ENCODE measurements at regions not wholly inside any gene's neighbourhood (a gene's known extent, or its start where the extent isn't known, plus 50 kb on each side); places are given as distances from the start of the nearest gene placed in this dataset.

DNA sequence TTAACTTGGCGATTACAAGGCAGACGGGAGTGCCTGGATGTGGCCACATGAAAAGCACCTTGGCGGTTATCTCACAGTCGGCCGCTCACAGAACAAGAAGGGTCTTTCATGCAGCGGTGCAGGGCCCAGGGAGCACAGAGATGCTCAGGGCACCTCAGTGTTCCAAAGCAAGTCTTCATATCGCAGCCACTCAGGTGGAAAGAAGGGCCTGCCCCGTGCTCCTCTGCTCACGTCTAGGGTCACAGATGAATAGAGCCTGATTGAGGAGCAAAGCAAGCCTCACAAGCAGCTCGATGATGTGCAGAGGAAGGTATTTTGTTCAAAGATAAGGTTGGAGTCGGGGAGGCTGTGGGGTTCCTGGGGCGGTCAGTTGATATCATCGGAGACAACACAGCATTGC, 297.8 kb downstream of the WDR11 start:
- Histone ChIP-seq H3K4me2 (ENCODE audit: low read length) (no peak overlapping the region), H3K4me3 (ENCODE audit: low read depth, low read length, poor library complexity, severe bottlenecking) (no peak overlapping the region), H3K4me1 (ENCODE audit: insufficient read depth, low read length, severe bottlenecking) (no peaks in the 10 kb centered on the region), H2AFZ (ENCODE audit: low read length) (no peak overlapping the region), H3F3A (ENCODE audit: insufficient read depth, low read length) (no peaks in the 10 kb centered on the region), H3K27me3 (ENCODE audit: insufficient read depth, low read length) (no peaks in the 10 kb centered on the region), H3K9ac (ENCODE audit: low read length) (no peak overlapping the region), H3K9me2 (ENCODE audit: low read depth, low read length) (no peaks in the 10 kb centered on the region), H3K27ac (ENCODE audit: low read depth, low read length, poor library complexity, severe bottlenecking) (no peak overlapping the region), H3K36me3 (ENCODE audit: insufficient read depth, low read length) (no peaks in the 10 kb centered on the region), H4K20me1 (ENCODE audit: insufficient read depth, low read length) (no peaks in the 10 kb centered on the region), H3K9me3 (ENCODE audit: low read length) (no peaks in the 10 kb centered on the region), H3K79me2 (ENCODE audit: insufficient read depth, low read length) (no peaks in the 10 kb centered on the region)
- TF ChIP-seq, protein P1, sequence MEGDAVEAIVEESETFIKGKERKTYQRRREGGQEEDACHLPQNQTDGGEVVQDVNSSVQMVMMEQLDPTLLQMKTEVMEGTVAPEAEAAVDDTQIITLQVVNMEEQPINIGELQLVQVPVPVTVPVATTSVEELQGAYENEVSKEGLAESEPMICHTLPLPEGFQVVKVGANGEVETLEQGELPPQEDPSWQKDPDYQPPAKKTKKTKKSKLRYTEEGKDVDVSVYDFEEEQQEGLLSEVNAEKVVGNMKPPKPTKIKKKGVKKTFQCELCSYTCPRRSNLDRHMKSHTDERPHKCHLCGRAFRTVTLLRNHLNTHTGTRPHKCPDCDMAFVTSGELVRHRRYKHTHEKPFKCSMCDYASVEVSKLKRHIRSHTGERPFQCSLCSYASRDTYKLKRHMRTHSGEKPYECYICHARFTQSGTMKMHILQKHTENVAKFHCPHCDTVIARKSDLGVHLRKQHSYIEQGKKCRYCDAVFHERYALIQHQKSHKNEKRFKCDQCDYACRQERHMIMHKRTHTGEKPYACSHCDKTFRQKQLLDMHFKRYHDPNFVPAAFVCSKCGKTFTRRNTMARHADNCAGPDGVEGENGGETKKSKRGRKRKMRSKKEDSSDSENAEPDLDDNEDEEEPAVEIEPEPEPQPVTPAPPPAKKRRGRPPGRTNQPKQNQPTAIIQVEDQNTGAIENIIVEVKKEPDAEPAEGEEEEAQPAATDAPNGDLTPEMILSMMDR (IDR thresholded peaks at IDR 0.05; ENCODE audit: low read length), result no peak
- TF ChIP-seq EZH2 (IDR thresholded peaks at IDR 0.05; ENCODE audit: borderline replicate concordance, low read length), result no peak

DNA sequence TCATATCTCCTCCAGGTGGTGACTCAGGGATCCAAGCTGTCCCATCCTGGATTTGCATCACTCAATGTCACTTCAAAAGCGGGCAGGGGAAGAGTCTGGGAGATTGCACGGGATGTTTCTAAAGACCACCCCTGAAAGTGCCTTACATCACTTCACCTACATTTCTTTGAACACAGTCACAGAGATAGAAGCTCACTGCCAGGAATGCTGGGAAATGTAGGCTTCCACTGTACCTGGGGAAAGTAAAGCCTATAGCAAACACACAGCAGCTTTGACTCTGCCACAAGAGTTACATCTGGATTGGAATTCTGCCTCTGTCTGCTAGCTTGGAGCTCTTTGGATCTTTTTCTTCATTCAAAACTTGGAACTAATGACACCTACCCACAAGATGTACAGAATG, 300.9 kb downstream of the WDR11 start:
- Histone ChIP-seq H3K4me3 (ENCODE audit: low read depth, low read length, poor library complexity, severe bottlenecking) (no peak overlapping the region), H3K9ac (ENCODE audit: low read length) (no peak overlapping the region), H3K27ac (ENCODE audit: low read depth, low read length, poor library complexity, severe bottlenecking) (no peak overlapping the region), H4K20me1 (ENCODE audit: insufficient read depth, low read length) (no peaks in the 10 kb centered on the region), H3K4me1 (ENCODE audit: insufficient read depth, low read length, severe bottlenecking) (no peaks in the 10 kb centered on the region), H3F3A (ENCODE audit: insufficient read depth, low read length) (no peaks in the 10 kb centered on the region), H3K27me3 (ENCODE audit: insufficient read depth, low read length) (no peaks in the 10 kb centered on the region), H3K4me2 (ENCODE audit: low read length) (no peak overlapping the region), H3K36me3 (ENCODE audit: insufficient read depth, low read length) (no peaks in the 10 kb centered on the region), H3K9me3 (ENCODE audit: low read length) (no peaks in the 10 kb centered on the region), H3K79me2 (ENCODE audit: insufficient read depth, low read length) (no peaks in the 10 kb centered on the region), H3K9me2 (ENCODE audit: low read depth, low read length) (no peaks in the 10 kb centered on the region), H2AFZ (ENCODE audit: low read length) (no peak overlapping the region)
- TF ChIP-seq, protein P1 (IDR thresholded peaks at IDR 0.05; ENCODE audit: low read length), result no peak
- TF ChIP-seq EZH2 (IDR thresholded peaks at IDR 0.05; ENCODE audit: borderline replicate concordance, low read length), result no peak

DNA sequence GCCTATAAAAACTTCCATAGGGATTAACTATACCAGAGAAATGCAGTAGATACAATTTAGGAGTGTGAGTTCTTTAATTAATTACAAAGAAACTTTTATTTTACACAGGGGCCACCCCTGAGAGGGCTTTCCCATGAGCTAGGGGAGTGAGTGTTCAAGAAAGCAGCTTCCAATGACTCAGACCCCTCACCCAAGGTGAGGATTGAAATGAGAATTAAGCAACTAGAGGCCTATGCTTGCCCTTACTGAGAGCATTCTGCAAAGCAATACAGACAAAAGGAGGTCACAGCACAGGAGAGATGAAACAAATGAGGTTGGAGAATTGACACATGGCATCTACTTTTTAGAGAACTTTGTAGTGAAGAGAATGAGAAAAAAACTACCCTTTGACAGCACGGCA, 301.8 kb downstream of the WDR11 start:
- H2AFZ ChIP-seq (ENCODE audit: low read length), result no peak overlapping the region
- H3K9ac ChIP-seq (ENCODE audit: low read length), result no peak overlapping the region
- H3K4me1 ChIP-seq (ENCODE audit: insufficient read depth, low read length, severe bottlenecking), result no peaks in the 10 kb centered on the region
- no peaks in the 10 kb centered on the region for H3K9me3 ChIP-seq (ENCODE audit: low read length)
- no peaks in the 10 kb centered on the region for H4K20me1 ChIP-seq (ENCODE audit: insufficient read depth, low read length)
- no peaks in the 10 kb centered on the region for H3K36me3 ChIP-seq (ENCODE audit: insufficient read depth, low read length)
- no peaks in the 10 kb centered on the region for H3K9me2 ChIP-seq (ENCODE audit: low read depth, low read length)
- no peaks in the 10 kb centered on the region for H3F3A ChIP-seq (ENCODE audit: insufficient read depth, low read length)
- H3K4me2 ChIP-seq (ENCODE audit: low read length), result no peak overlapping the region
- no peaks in the 10 kb centered on the region for H3K27me3 ChIP-seq (ENCODE audit: insufficient read depth, low read length)
- no peak for TF ChIP-seq EZH2 (IDR thresholded peaks at IDR 0.05; ENCODE audit: borderline replicate concordance, low read length)
- TF ChIP-seq, protein P1 (IDR thresholded peaks at IDR 0.05; ENCODE audit: low read length), result no peak
- H3K27ac ChIP-seq (ENCODE audit: low read depth, low read length, poor library complexity, severe bottlenecking), result no peak overlapping the region
- no peaks in the 10 kb centered on the region for H3K79me2 ChIP-seq (ENCODE audit: insufficient read depth, low read length)
- no peak overlapping the region for H3K4me3 ChIP-seq (ENCODE audit: low read depth, low read length, poor library complexity, severe bottlenecking)
